ENCODE measurements at regions not wholly inside any gene's neighbourhood (a gene's known extent, or its start where the extent isn't known, plus 50 kb on each side); places are given as distances from the start of the nearest gene placed in this dataset.
"Not testable (repeated sequence)": the region's sequence is repeated elsewhere in the genome, so short reads cannot be mapped to it uniquely, and the experiment has no call there.

DNA sequence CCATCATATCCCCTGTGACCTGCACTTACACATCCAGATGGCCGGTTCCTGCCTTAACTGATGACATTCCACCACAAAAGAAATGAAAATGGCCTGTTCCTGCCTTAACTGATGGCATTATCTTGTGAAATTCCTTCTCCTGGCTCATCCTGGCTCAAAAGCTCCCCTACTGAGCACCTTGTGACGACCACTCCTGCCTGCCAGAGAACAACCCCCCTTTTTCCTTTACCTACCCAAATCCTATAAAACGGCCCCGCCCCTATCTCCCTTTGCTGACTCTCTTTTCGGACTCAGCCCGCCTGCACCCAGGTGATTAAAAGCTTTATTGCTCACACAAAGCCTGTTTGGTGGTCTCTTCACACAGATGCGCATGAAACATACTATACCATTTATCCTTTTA, 279.7 kb upstream of the CHRM3 start:
- DNase-seq, result not testable (repeated sequence)

DNA sequence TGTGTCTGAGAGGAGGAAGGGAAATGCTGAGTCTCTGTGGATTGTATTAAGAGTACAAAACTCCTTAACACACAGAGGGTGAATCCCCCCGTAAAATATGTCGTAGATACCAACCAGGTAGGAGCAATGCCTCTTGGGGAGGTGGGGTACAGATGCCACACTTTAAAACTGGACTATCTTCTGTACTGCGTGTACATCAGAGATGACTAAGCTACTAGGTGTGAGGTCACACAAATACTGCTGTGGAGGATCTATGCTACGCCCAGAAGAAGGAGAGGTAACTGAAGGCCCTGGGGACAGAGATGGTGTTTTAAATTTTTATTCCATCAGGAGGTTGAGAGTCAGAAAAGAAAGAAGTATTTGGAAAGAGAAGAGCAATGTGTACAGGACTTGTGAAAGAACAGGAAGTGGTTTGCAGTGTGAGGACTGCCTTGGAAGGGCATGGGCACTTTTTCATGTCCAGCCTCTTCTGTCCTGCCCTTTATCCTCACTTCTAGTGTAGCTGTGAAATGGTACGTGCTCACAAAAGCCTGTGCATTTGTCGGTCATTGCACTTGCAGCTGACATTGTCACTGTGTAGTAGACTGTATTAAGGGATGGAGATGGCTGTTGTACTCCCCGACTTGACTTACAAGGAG, 287.8 kb upstream of the CHRM3 start:
- DNase-seq, result no peak

DNA sequence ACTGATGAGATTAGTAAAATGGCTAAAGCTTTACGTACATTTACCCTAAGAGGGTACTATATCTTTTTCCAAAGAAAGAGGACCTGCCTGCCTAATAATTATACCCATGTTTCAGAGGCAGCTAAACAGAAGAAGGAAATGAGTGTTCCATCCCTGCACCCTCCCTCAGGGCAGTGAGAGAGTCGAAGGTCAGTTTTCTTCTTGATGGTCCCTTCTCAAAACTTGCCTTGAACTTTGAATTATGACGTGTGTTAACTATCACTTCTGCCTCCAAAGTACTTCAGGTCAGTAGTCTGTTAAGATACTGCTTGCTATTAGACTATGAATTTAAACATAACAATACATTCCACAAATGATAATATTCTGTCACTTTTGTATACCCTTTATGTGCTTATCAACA, 294.8 kb upstream of the CHRM3 start:
- DNase-seq, result no peak

DNA sequence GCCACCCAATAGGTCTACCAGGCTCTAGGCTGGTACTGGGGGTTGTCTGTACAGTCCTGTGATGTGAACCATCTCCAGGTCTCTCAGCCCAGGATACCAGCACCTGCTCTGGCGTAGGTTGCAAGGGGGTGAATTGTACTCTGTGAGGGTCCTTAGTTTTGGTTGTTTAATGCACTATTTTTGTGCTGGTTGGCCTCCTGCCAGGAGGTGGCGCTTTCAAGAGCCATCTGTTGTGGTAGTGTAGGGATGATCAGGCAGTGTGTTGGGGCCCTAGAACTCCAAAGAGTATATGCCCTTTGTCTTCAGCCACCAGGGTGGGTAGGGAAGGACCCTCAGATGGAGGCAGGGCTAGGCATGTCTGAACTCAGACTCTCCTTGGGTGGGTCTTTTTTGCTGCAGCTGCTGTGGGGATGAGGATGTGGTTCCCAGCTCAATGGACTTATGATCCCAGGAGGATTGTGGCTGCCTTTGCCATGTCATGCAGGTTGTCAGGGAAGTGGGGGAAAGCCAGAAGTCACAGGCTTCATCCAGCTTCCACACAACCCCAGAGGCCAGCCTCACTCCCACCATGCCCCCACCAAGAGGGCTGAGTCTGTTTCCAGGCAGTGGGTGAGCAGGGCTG, 301.8 kb upstream of the CHRM3 start:
- no peak for DNase-seq

DNA sequence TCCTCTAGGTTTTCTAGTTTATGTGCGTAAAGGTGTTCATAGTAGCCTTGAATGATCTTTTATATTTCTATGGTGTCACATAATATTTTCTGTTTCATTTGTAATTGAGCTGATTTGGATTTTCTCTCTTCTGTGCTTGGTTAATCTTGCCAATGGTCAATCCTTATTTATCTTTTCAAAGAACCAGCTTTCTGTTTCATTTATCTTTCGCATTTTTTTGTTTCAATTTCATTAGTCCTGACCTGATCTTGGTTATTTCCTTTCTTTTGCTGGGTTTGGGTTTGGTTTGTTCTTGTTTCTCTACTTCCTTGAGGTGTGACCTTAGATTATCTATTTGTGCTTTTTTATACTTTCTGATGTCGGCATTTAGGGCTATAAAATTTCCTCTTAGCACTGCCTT, 304.4 kb upstream of the CHRM3 start:
- DNase-seq, result not testable (repeated sequence)

DNA sequence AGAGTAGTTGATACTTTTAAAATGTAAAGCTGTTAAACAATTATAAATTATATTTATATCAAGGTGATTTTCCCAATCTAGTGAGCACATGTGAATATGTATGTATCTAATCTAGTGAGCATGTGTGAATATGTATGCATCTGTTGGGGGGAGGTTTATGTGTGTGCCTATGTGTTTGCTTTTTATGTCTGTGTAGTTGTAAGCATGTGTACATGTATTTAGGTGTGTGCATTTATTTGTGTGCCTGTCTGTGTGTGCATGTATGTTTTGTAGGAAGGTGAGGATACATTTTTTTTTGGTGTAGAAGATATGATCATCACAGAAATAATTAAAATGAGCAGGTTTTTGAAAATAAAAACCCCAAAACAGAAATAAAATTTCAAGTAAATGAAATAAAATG, 318.9 kb upstream of the CHRM3 start:
- no peak for DNase-seq

DNA sequence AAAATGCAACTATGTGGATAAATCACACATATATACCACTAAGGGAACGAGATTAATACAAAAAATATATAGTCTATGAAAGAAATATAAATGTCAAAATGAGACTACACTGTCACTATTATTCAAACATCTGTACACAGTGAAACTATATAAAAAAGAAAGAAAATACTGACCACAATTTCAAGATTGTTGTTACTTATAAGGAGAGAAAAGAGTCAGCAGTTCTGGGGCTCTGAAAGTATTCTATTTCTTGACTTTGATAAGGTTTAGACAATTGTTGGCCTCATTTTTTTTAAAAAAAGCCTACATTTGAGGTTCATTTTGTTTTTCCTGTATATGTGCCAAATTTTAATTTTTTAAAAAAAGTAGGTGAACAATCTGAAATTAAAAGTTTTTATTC, 319.3 kb upstream of the CHRM3 start:
- no peak for DNase-seq

DNA sequence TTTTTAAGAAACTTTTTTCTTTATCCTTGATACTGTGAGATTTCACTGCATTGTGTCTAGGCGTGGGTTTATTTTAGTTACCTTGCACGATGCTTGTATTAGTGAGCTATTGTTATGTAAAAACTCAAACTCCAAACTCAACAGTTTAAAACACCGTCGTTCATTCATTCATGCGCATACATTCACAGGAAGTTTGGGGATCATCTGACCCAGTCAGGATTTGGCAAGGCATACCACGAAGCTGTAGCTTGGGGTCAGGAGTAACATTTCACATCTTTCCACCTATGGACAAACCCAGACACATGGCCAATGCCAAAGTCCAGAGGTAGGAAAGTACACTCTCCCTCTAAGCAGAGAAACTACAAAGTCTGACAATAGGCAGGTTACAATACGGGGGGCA, 324.6 kb upstream of the CHRM3 start:
- DNase-seq, result no peak

DNA sequence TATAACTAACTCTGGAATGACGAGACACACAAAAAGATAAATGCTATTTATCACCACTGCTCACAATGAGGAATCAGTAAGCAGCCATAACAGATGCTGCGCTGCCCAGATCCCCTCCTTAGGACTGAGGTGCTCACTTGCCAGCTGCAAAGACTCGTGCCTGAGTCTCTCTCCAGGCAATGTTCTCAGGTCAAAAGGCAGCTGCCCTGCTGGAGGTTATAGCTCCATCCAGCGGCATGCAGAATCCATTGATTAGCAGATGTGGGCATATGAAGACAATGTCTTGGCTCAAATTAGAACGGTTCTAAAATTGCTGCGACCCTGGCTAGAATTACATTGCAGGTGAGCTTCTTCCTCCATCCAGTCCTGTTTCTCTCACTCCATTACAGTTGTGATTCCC, 328.2 kb upstream of the CHRM3 start:
- no peak for DNase-seq

DNA sequence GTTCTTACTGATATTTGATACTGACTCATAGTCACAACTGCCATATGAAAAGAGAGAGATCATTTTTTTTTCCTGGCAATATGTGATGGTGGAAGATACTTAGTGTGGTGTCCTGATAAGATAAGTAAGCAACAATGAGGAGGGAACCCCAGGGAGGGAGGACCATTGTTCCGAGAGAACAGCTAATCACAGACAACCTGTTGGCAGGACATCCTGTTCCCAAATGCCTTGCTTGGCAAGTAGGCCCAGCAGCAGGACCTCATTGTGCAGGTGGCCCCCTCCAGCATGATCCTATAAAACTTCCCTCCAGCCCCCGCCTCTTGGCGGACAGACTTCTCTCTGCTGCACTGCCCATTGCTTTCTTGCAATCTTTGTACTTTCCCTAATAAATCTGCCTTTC, 329.4 kb upstream of the CHRM3 start:
- no peak for DNase-seq

DNA sequence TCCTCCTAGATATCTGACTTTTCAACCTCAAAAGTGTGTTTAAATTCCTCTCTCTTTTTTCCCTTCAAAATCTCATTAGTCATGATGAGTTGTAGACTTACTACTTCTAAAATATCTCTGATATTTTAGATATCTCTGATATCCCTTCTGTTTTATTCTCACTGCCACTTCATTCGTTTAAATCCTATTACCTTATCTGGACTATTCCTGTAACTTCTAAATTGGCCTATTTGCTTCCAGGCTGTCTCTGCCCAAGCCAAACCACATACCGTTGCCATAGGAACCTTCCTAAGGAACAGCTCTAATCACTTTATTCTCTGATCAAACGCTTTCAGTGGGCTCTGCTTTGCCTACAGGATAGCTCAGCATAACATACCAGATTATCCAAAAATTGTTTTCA, 333.1 kb upstream of the CHRM3 start:
- DNase-seq, result no peak

DNA sequence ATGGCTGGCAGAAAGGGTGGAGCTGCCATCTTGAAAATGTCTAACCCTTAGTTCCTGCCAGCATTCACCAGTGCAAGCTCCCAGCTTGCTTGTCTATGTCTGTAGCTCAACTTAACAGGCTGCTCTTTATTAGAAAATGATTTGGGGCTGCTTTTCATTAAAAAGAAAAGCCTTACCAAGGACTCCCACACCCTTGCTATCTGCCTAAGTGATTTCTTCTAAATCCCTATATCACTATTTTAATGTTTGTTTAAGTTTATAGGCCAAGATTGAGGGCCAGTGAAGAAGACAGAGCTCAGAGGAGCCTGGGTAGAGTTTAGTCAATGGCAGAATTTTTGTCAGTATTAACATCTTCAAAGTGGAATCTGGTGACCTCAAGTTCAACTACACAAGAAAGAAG, 336.8 kb upstream of the CHRM3 start:
- DNase-seq, result no peak

DNA sequence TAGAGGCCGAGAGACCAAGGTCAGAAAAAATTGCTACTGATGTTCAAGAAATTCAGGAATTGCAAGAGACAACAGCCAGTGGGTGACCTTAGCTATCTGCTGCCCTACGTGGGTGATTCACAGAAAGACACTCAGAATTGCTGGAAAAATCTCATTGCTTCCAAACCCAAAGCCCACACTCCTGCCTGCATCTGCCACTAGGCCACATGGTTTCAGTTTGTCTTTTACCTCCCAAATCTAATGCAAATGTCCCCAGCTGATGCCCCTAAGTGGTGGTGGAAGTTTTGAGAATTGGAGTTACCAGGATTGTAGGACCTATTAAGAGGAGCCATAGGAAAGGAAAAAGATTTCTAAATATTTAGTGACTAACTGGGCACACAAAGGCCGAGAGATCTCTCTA, 341.5 kb upstream of the CHRM3 start:
- DNase-seq, result no peak

DNA sequence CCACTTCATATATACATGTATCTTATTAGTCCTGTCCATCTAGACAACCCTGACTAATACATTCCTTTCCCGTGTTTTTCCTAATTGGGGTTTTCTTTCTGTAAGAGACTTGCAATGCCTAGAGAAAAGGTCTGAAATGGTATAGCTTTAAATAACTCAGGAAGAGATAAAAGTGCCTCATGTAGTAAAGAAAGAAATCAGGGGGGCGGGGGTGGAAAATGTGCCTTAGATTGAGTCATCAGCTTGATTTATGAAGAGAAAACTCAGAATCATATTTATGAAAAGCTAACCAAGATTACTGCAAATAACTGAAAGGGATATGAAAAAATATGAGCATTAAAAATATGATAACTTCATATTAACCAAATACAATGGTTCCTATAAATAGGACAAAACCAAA, 345.8 kb upstream of the CHRM3 start:
- no peak for DNase-seq

DNA sequence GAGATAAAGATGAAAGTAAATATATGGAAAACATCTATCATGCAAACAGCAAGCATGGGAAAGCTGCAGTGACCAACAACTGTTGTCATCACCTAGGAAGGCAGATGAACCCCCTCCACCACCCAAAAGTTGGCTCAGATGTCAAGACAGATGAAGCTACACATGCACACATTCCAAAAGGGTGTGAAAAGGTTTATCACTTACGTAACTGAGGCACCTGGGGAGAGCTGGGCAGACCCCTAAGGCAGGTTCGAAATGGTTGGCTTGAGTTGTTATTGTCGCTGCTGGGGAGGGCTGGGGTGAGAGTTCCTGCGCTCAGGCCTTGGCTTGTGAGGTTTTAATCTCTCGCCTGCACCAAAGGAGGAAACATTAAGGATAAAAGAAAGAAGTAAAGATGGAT, 355.1 kb upstream of the CHRM3 start:
- DNase-seq, result no peak

DNA sequence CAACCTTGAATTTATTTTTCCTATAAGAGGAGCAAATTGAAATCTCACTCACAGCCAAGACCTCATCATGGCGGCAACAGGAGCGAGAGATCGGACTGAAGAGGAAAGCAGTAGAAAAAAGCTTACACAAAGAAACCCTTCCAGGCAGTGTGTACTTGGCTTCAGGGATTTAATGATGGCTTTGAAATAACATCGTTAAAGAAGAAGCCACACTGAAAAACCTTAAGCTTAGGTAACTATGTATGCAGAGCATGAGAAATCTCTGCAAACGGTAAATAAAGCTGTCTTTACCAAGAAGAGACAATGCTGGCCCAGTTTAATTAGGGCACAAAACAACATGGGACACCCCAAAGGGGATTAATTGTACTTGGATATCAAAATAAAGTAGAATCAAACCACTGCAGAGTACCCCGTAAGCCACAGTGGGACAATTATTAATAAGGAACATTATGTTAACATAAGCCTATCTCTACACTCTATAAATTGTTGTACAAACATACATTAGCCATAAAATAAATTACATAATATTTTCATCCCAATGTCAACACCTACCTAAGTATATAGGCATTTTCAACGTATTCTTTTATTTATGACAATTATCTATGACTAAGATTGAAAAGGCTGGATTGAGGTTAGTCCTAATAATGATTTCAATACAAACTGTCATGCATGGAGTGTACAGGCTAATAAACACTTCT, 360.2 kb upstream of the CHRM3 start:
- DNase-seq, result no peak

DNA sequence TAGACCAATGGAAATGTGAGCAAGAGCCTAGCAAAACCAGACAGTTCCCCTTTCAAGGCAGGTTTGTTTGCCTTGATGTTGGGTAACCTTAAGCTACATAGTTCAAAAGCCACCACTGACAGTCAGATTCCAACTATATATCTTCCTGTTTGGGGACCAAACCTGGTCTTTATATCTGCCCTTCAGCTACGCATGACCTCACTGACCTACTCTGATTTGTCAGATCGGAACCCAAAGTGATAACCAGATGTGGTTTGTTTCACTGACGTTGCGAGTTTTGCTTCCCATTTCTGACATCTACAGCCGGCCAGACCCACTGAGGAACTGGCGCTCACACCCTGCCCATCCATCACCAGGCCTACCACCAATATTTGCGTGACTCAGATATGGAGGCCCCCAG, 361.1 kb upstream of the CHRM3 start:
- no peak for DNase-seq

DNA sequence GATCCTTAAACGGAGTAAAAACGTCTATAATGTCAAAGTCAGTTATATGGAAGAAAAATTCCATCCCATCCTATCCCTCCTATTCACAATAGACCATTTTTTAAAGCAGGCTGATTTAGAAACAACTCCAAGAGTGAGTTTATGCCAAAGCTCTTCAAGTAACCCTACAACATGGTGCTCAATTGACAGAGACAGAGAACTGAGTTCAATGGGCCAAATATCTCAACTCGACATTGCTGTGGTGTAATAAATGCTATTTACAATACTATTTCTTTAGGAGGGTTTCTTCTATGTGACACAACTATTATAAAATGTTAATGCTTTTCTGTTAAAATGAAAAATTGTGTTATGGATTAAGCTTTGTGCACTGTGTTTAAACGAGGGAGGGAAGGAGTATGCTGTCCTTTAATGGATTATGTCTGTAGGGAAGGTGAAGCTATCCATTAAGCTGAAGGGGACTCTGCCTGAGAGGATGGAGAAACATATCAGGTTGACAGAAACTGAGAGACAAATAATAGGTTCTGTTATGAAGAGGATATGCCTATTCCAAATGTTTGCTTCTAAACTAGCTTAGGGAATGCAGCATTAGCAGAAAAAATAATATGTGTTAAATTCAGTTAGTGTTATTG, 362.5 kb upstream of the CHRM3 start:
- no peak for DNase-seq

DNA sequence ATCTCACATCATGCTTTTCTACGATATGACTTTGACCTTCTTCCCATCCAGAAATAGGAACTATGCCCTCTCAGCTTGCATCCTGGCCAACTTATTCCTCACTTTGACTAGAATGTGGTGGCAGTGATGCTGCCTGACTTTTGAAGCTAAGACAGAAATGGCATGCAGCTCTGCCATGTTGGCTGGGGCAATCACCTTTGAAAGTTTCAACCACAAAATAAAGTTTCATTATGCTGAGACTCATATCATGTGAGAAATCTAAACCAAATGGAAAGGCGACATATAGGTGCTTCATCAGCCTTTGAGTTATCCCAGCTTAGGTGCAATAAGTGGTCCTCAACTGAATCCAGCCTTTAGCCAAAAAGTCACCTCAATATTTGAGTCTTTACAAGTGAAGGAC, 370.0 kb upstream of the CHRM3 start:
- DNase-seq, result no peak

DNA sequence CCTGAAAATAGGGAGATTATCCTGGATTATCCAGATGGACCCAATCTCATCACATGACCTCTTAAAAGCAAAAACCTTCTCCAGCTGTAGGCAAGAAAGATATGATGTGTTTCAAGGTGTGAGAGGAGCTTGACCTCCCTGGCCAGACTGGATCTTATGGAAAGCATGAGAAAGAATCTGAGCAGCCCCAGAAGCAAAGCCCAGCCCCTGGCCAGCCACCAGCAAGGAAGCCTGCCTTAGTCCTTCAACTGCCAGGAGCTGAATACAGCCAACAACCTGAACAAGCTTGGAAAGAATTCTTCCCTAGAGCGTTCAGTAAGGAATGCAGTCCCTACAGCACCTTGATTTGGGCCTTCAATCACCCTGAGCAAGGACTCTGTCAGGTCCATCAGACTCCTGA, 375.0 kb upstream of the CHRM3 start:
- no peak for DNase-seq

DNA sequence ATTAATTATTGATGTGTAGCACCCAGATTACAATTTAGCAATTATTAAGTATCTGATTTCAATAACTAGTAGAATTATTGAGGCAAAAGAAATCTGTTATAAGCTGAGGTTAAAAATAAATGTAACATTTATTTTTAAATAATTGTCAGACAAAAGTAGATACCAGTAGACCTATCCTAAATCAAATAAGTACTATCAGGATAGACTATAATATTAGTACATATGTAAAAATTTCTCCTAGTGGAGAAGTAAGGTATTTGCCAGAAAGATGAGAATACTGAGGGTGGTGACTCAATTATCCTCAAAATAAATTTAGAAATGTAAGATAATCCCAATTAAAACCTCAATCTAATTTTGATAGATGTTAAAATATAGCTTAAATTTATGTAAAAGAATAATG, 377.8 kb upstream of the CHRM3 start:
- no peak for DNase-seq

DNA sequence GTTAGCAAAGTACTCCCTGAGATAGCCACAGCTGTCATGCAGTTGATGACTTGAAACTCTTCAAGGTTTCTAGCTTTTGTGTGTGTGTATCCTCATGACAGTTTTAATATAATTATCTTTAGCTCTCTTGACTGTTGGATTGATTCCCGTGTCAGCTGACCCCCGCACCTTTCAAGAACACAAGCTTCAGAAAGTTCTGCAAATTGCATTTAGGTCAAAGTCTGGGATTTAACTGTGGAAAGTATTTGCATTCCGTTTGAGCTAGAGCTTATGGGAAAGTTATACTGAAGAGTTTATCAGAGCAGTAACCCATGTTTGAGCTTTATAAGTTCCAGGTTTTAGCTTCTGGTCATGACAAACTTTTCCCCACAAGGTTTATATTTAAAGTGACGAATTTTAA, 380.1 kb upstream of the CHRM3 start:
- DNase-seq, result no peak

DNA sequence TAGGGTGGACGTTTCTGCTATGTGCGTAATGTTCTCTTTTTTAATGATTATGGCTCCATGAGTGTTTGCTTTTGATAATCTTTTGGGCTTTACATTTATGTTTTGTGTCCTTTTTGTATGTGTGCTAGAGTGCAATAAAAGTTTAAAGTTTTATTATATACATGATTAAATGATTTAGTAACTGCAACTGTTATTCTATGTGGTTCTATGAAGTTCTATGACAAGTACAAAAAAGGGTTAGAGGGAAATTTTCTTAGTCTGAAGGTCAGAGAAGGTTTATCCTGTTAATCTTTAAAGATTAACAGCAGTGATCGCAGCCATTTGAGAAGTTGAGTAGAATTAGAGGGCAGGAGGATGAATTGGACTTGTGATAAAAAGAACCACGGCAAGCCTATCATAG, 386.4 kb upstream of the CHRM3 start:
- no peak for DNase-seq

DNA sequence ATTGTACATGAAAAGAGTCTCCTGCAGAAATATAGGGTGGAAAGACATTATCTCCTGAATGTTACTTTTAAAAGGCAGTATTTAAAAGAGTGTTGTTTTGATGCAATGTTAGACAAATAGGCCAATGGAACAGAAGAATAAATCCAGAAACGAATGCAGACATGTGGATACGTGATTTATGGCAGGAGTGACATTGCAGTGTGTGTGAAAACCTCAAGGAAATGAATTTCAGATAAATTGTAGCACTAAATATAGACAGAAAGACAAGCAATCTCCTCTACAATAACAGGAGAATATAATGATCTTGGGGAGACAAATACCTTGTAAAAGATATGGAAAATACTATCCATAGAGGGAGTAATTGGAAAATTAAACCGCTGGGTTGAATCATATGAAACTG, 387.8 kb upstream of the CHRM3 start:
- DNase-seq, result no peak
